IMR-90 (cell line): ENCODE measurements at regions not wholly inside any gene's neighbourhood (a gene's known extent, or its start where the extent isn't known, plus 50 kb on each side); places are given as distances from the start of the nearest gene placed in this dataset.

Experiments
- ATAC-seq: fragments of 200-7000 bp; cut with Tn5 transposase; 2 replicates; pipeline ENCODE4 v1.9.1; 2020; ENCODE audit warnings: low read depth, mild to moderate bottlenecking, moderate library complexity
- BruUV-seq: library from RNA; stranded (reverse); fragments of 400-500 nt; replicated peaks from 2 replicates; lab custom pipeline; 2021; lab: Mats Ljungman, UMichigan
- CTCF ChIA-PET: fragments of 300-600 bp; formaldehyde crosslinking; extraction: SDS; loops from one replicate; lab custom pipeline; 2021; ENCODE audit warnings: antibody characterized with exemption; lab: Yijun Ruan, JAX
- POLR2A ChIA-PET: fragments of 300-600 bp; sonication (Branson Sonifier 250); formaldehyde crosslinking; loops from one replicate; lab custom pipeline; 2022; ENCODE audit warnings: antibody characterized with exemption; ENCODE audit not compliant: unreplicated experiment; lab: Charles Lee
- DNase-seq: peaks from one replicate; pipeline ENCODE4 v3.0.0; 2013
- H2AFZ ChIP-seq: replicated peaks from 2 replicates; pipeline ENCODE3; 2013; ENCODE audit warnings: low read length, mild to moderate bottlenecking; ENCODE audit not compliant: poor library complexity
- H2AK5ac ChIP-seq: 2 replicates; pipeline ENCODE4 v1.6.1; 2013; ENCODE audit warnings: low read depth, low read length, inconsistent platforms
- H2AK9ac ChIP-seq: replicated peaks from 2 replicates; pipeline ENCODE3; 2013; ENCODE audit warnings: mild to moderate bottlenecking, low read depth, low read length, moderate library complexity; ENCODE audit not compliant: poor library complexity
- H2BK120ac ChIP-seq: 2 replicates; pipeline ENCODE4 v1.6.1; 2013; ENCODE audit warnings: low read depth, low read length, inconsistent platforms
- H2BK15ac ChIP-seq: 3 replicates; pipeline ENCODE4 v1.6.1; 2013; ENCODE audit warnings: low read depth, low read length, inconsistent platforms
- H2BK20ac ChIP-seq: 2 replicates; pipeline ENCODE4 v1.6.1; 2013; ENCODE audit warnings: low read depth, mild to moderate bottlenecking, inconsistent platforms, low read length, moderate library complexity
- H2BK5ac ChIP-seq: 2 replicates; pipeline ENCODE4 v1.6.1; 2013; ENCODE audit warnings: mild to moderate bottlenecking, low read depth, low read length, inconsistent platforms; ENCODE audit not compliant: poor library complexity, severe bottlenecking
- H3K14ac ChIP-seq: replicated peaks from 2 replicates; pipeline ENCODE4 v1.6.1; 2013; ENCODE audit warnings: low read depth, low read length, inconsistent platforms
- H3K18ac ChIP-seq: 2 replicates; pipeline ENCODE4 v1.6.1; 2013; ENCODE audit warnings: low read depth, low read length, control low read depth
- H3K23ac ChIP-seq: 2 replicates; pipeline ENCODE4 v1.6.1; 2013; ENCODE audit warnings: low read depth, low read length, inconsistent platforms
- H3K27ac ChIP-seq: 2 replicates; pipeline ENCODE4 v1.5.1; 2013; ENCODE audit warnings: mild to moderate bottlenecking, control low read depth, low read length; ENCODE audit not compliant: insufficient read depth
- H3K27me3 ChIP-seq: 2 replicates; pipeline ENCODE4 v1.6.1; 2013; ENCODE audit warnings: low read length; ENCODE audit not compliant: control insufficient read depth, insufficient read depth
- H3K36me3 ChIP-seq: 2 replicates; pipeline ENCODE4 v1.6.1; 2013; ENCODE audit warnings: low read length, mixed read lengths; ENCODE audit not compliant: control insufficient read depth, insufficient read depth
- H3K4ac ChIP-seq: 2 replicates; pipeline ENCODE4 v1.6.1; 2013; ENCODE audit warnings: low read depth, low read length, inconsistent platforms
- H3K4me1 ChIP-seq: 2 replicates; pipeline ENCODE4 v1.6.1; 2013; ENCODE audit warnings: low read length, mixed read lengths; ENCODE audit not compliant: control insufficient read depth, insufficient read depth
- H3K4me2 ChIP-seq: 2 replicates; pipeline ENCODE4 v1.6.1; 2013; ENCODE audit warnings: low read depth, mild to moderate bottlenecking, control low read depth, low read length, moderate library complexity
- H3K4me3 ChIP-seq: 2 replicates; pipeline ENCODE4 v1.5.1; 2013; ENCODE audit warnings: low read depth, mild to moderate bottlenecking, control low read depth, low read length, moderate library complexity; ENCODE audit not compliant: insufficient read depth
- H3K56ac ChIP-seq: 2 replicates; pipeline ENCODE4 v1.6.1; 2013; ENCODE audit warnings: low read length, inconsistent platforms; ENCODE audit not compliant: insufficient read depth; ENCODE audit errors: extremely low read depth
- H3K79me1 ChIP-seq, 2 experiments: 2 replicates each; pipeline ENCODE4 v1.6.1; 2013; ENCODE audit warnings: low read length in 2 of 2, inconsistent platforms in 1 of 2, low read depth in 1 of 2
- H3K9ac ChIP-seq: 2 replicates; pipeline ENCODE4 v1.6.1; 2013; ENCODE audit warnings: low read depth, low read length, control low read depth
- H3K9me1 ChIP-seq: 2 replicates; pipeline ENCODE4 v1.6.1; 2013; ENCODE audit warnings: low read length, inconsistent platforms; ENCODE audit not compliant: insufficient read depth
- H3K9me3 ChIP-seq: 2 replicates; pipeline ENCODE4 v1.6.1; 2013; ENCODE audit warnings: low read length; ENCODE audit not compliant: control insufficient read depth, insufficient read depth
- H4K20me1 ChIP-seq: 2 replicates; pipeline ENCODE4 v1.6.1; 2013; ENCODE audit warnings: low read length, inconsistent platforms; ENCODE audit not compliant: insufficient read depth
- H4K5ac ChIP-seq: 2 replicates; pipeline ENCODE4 v1.6.1; 2013; ENCODE audit warnings: mild to moderate bottlenecking, low read depth, low read length, control low read depth
- H4K8ac ChIP-seq, 2 experiments: 2 replicates each; pipeline ENCODE4 v1.6.1; 2013; ENCODE audit warnings: low read depth in 2 of 2, low read length in 2 of 2, control low read depth in 1 of 2, inconsistent platforms in 1 of 2
- H4K91ac ChIP-seq: 2 replicates; pipeline ENCODE4 v1.6.1; 2013; ENCODE audit warnings: low read depth, low read length, inconsistent platforms; ENCODE audit not compliant: insufficient read depth
- CHD1 ChIP-seq: IDR thresholded peaks from 2 replicates; pipeline ENCODE4 v1.6.1; 2012; ENCODE audit warnings: low read depth, low read length, improper control_type of control experiment
- FOS ChIP-seq: fragments of 150-350 bp; IDR thresholded peaks from 2 replicates; pipeline ENCODE4 v1.6.1; 2016; ENCODE audit warnings: low read depth, low read length
- MAFK ChIP-seq: IDR thresholded peaks from 2 replicates; pipeline ENCODE4 v1.6.1; 2012; ENCODE audit warnings: low read depth, low read length, improper control_type of control experiment
- MAZ ChIP-seq: IDR thresholded peaks from 2 replicates; pipeline ENCODE4 v1.6.1; 2012; ENCODE audit warnings: low read depth, mild to moderate bottlenecking, low read length, improper control_type of control experiment, moderate library complexity, borderline replicate concordance
- MXI1 ChIP-seq: IDR thresholded peaks from 2 replicates; pipeline ENCODE4 v1.6.1; 2012; ENCODE audit warnings: low read depth, mild to moderate bottlenecking, low read length, moderate library complexity, borderline replicate concordance
- POLR2A ChIP-seq: IDR thresholded peaks from 2 replicates; pipeline ENCODE4 v1.6.1; 2012; ENCODE audit warnings: mild to moderate bottlenecking, low read depth, low read length
- RAD21 ChIP-seq: IDR thresholded peaks from 2 replicates; pipeline ENCODE4 v1.6.1; 2012; ENCODE audit warnings: low read length, improper control_type of control experiment
- RFX5 ChIP-seq: IDR thresholded peaks from 2 replicates; pipeline ENCODE4 v1.8.0; 2012; ENCODE audit warnings: low read depth, mild to moderate bottlenecking, low read length, moderate library complexity
- WGBS, 2 experiments: methylation state at CpG; one replicate each; pipeline versions ENCODE4 v1.1.5 to v1.1.7; 2013; ENCODE audit warnings: missing lambda C conversion rate in 2 of 2; ENCODE audit not compliant: insufficient read length in 1 of 2; ENCODE audit errors: extremely low coverage in 2 of 2; 5-methylcytosine and 5-hydroxymethylcytosine counted together
- dilution Hi-C: fragments of 300-500 bp; cut with HindIII; formaldehyde crosslinking; loops from one replicate; pipeline ENCODE4 v1.14.3; 2018; ENCODE audit warnings: low sequenced_read_pairs; ENCODE audit not compliant: unreplicated experiment
- in situ Hi-C: fragments of 300-500 bp; cut with MboI; formaldehyde crosslinking; loops from 3 replicates; pipeline ENCODE4 v1.14.3; 2019; ENCODE audit warnings: low sequenced_read_pairs, inconsistent platforms, mixed read lengths
- intact Hi-C: fragments of 100-400 bp; cut with micrococcal nuclease; formaldehyde crosslinking; loops from 2 replicates; pipeline ENCODE4 v1.10.0; 2022
- TF ChIP-seq, protein P1 (sequence below): conservative IDR thresholded peaks from 2 replicates; pipeline ENCODE4 v1.5.1; 2012; ENCODE audit warnings: mild to moderate bottlenecking, low read depth, low read length, improper control_type of control experiment
- TF ChIP-seq, protein P2 (sequence below): fragments of 150-350 bp; IDR thresholded peaks from 2 replicates; pipeline ENCODE4 v1.6.1; 2017; ENCODE audit warnings: mild to moderate bottlenecking, antibody characterized with exemption, low read length, low read depth

DNA sequence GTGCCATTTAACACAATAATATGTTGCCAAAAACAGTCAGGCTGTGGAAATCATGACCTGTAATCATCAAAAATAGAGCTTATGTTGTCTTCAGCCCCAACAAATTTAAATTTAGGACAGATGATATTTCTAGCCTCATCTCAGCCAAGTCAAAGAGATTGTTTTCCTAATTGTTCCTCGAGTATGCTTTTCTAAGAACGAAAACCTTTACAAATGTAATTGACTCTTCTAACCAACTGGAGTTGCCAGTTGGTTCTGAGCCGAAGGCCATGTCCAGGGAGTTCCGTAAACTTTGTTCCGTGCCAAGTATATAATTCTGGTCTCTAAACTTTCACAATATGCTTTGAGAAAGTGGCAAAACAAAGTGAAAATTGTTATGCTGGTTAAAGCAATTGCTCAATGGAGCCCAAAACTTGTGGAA is 160.8 kb downstream of the CEMIP2 start:
- intact Hi-C loops = no loop called here
- H3K36me3 ChIP-seq = no peaks in the 10 kb centered on the region
- WGBS, 2 experiments = 75% methylated on average over 4 of the region's 5 CpGs; no CpG with 5 or more reads in 1 of the 2 experiments
- H3K4ac ChIP-seq = no peak overlapping the region
- no peaks in the 10 kb centered on the region for H3K79me1 ChIP-seq
- no peak overlapping the region for H2AK5ac ChIP-seq
- TF ChIP-seq RFX5 = no peak
- TF ChIP-seq POLR2A = no peak
- no peak for TF ChIP-seq RAD21
- TF ChIP-seq, protein P1, sequence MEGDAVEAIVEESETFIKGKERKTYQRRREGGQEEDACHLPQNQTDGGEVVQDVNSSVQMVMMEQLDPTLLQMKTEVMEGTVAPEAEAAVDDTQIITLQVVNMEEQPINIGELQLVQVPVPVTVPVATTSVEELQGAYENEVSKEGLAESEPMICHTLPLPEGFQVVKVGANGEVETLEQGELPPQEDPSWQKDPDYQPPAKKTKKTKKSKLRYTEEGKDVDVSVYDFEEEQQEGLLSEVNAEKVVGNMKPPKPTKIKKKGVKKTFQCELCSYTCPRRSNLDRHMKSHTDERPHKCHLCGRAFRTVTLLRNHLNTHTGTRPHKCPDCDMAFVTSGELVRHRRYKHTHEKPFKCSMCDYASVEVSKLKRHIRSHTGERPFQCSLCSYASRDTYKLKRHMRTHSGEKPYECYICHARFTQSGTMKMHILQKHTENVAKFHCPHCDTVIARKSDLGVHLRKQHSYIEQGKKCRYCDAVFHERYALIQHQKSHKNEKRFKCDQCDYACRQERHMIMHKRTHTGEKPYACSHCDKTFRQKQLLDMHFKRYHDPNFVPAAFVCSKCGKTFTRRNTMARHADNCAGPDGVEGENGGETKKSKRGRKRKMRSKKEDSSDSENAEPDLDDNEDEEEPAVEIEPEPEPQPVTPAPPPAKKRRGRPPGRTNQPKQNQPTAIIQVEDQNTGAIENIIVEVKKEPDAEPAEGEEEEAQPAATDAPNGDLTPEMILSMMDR = no peak
- TF ChIP-seq MAFK = no peak
- TF ChIP-seq, protein P2, sequence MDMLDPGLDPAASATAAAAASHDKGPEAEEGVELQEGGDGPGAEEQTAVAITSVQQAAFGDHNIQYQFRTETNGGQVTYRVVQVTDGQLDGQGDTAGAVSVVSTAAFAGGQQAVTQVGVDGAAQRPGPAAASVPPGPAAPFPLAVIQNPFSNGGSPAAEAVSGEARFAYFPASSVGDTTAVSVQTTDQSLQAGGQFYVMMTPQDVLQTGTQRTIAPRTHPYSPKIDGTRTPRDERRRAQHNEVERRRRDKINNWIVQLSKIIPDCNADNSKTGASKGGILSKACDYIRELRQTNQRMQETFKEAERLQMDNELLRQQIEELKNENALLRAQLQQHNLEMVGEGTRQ = no peak
- TF ChIP-seq CHD1 = no peak
- TF ChIP-seq MXI1 = no peak
- TF ChIP-seq FOS = no peak
- no peak for TF ChIP-seq MAZ
- H3K27ac ChIP-seq = no peak overlapping the region
- BruUV-seq = no TSS peak
- H2BK15ac ChIP-seq = no peak overlapping the region
- H3K14ac ChIP-seq = no peak overlapping the region
- H4K91ac ChIP-seq = no peak overlapping the region
- no peaks in the 10 kb centered on the region for H4K20me1 ChIP-seq
- H2AFZ ChIP-seq = no peak overlapping the region
- no peak overlapping the region for H3K4me2 ChIP-seq
- no peaks in the 10 kb centered on the region for H3K27me3 ChIP-seq
- no peak for ATAC-seq
- H3K18ac ChIP-seq = no peak overlapping the region
- H2BK120ac ChIP-seq = no peak overlapping the region; the same call in 1 of the 2 replicates
- no peak overlapping the region for H2AK9ac ChIP-seq
- H2BK20ac ChIP-seq = no peak overlapping the region
- H3K9me1 ChIP-seq = no peaks in the 10 kb centered on the region
- no peak overlapping the region for H4K8ac ChIP-seq
- H3K56ac ChIP-seq = no peak overlapping the region
- POLR2A ChIA-PET = no interaction called here
- H3K4me1 ChIP-seq = no peaks in the 10 kb centered on the region
- H4K5ac ChIP-seq = no peak overlapping the region
- in situ Hi-C loops = loop anchor here (10.0 kb wide), 2 partner anchors 167 to 417 kb away; no protein-coding TSS in a partner anchor
- H3K9me3 ChIP-seq = no peaks in the 10 kb centered on the region
- H2BK5ac ChIP-seq = no peak overlapping the region
- no peak overlapping the region for H3K9ac ChIP-seq
- no peak for DNase-seq
- dilution Hi-C loops = no loop called here
- CTCF ChIA-PET = no interaction called here
- no peak overlapping the region for H3K23ac ChIP-seq
- H3K4me3 ChIP-seq = no peak overlapping the region
